ENCODE measurements at regions not wholly inside any gene's neighbourhood (a gene's known extent, or its start where the extent isn't known, plus 50 kb on each side); places are given as distances from the start of the nearest gene placed in this dataset.

DNA sequence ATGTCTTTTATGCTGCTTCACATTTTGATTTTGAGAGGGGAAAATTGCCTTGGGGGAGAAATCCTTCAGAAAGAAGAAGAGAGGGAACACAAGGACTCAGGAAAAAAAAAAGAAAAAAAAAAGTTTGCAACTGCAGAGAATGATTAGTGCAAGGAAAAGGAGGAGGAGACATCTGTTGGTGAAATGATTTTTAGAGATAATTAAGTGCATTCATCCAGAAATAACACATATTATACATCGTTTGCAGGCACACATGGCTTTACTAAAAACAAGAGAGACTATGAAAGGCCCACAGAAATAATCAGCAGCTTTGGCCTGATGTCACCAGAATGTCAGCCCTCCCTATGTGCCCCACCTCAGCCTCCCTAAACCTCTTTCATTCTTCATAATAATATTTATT is 1058.2 kb downstream of the PCDH9 start:
- H2AFZ ChIP-seq (ENCODE audit: low read length), result no peak overlapping the region
- H3K4me2 ChIP-seq (ENCODE audit: insufficient read depth, insufficient read length, low read length), result no peak overlapping the region
- H3K14ac ChIP-seq (ENCODE audit: insufficient read depth, low read length), result no peak overlapping the region
- H4K91ac ChIP-seq (ENCODE audit: insufficient read length, low read depth, low read length), result no peak overlapping the region
- no peaks in the 10 kb centered on the region; the same call in 1 of the 2 replicates for H3K27me3 Mint-ChIP-seq (ENCODE audit: low read depth)
- no peak overlapping the region for H2BK120ac ChIP-seq (ENCODE audit: low read depth, low read length, poor library complexity, severe bottlenecking)
- no peak for DNase-seq
- H3K27ac ChIP-seq (ENCODE audit: insufficient read length, low read depth, low read length), result no peak overlapping the region
- no peaks in the 10 kb centered on the region for H3K79me2 ChIP-seq (ENCODE audit: insufficient read depth, low read length)
- no peak overlapping the region for H3K56ac ChIP-seq (ENCODE audit: insufficient read length, low read depth, low read length)
- WGBS (ENCODE audit: extremely low coverage, insufficient read length, low lambda C conversion rate), result no CpG with 5 or more reads among the region's 1 CpG
- H3K27me3 ChIP-seq (ENCODE audit: insufficient read depth, low read length), result no peaks in the 10 kb centered on the region
- H3K4me1 ChIP-seq (ENCODE audit: insufficient read depth, low read length), result no peaks in the 10 kb centered on the region
- no peak overlapping the region for H2BK5ac ChIP-seq (ENCODE audit: insufficient read length, low read length)
- H4K20me1 ChIP-seq (ENCODE audit: control insufficient read depth, insufficient read depth, insufficient read length), result no peaks in the 10 kb centered on the region
- H3K9me3 Mint-ChIP-seq, result no peaks in the 10 kb centered on the region
- H4K8ac ChIP-seq (replicated peaks; ENCODE audit: insufficient read length, low read depth, low read length), result no peak overlapping the region
- H2BK12ac ChIP-seq (ENCODE audit: insufficient read length, low read depth, low read length), result no peak overlapping the region
- no peak overlapping the region for H3K18ac ChIP-seq (ENCODE audit: insufficient read length, low read depth, low read length)
- H3K23me2 ChIP-seq (ENCODE audit: insufficient read length, low read depth, low read length, poor library complexity, severe bottlenecking), result no peaks in the 10 kb centered on the region
- H3K23ac ChIP-seq (ENCODE audit: insufficient read length, low read depth, low read length), result no peak overlapping the region
- no peak overlapping the region for H3K4ac ChIP-seq (ENCODE audit: low read depth, low read length)
- H3K4me1 Mint-ChIP-seq, result no peaks in the 10 kb centered on the region
- H2BK15ac ChIP-seq (ENCODE audit: low read depth, low read length), result no peak overlapping the region
- H4K5ac ChIP-seq (ENCODE audit: insufficient read length, low read depth, low read length), result no peak overlapping the region
- H3K36me3 Mint-ChIP-seq (ENCODE audit: insufficient read depth in 1 of 3, low read depth in 3 of 3), result no peaks in the 10 kb centered on the region
- H3K79me1 ChIP-seq (ENCODE audit: insufficient read depth, low read depth, low read length, poor library complexity, severe bottlenecking), result no peaks in the 10 kb centered on the region
- no peak overlapping the region for H3K9ac ChIP-seq (ENCODE audit: extremely low read depth, insufficient read length, low read length)
- no peak for TF ChIP-seq CTCF (conservative IDR thresholded peaks at IDR 0.05)
- no peak overlapping the region for H2AK5ac ChIP-seq (ENCODE audit: insufficient read length, low read length)
- H3K4me3 Mint-ChIP-seq, result no peak overlapping the region
- H3K9me3 ChIP-seq (ENCODE audit: control insufficient read depth, low read depth, low read length), result no peaks in the 10 kb centered on the region
- H3K27ac Mint-ChIP-seq, result no peak overlapping the region
- H2BK20ac ChIP-seq (ENCODE audit: low read depth, low read length, poor library complexity, severe bottlenecking), result no peak overlapping the region
- no peak overlapping the region for H3T11ph ChIP-seq (ENCODE audit: low read length)
